Neuronal stem cell (in vitro differentiated cells): ENCODE measurements at regions not wholly inside any gene's neighbourhood (a gene's known extent, or its start where the extent isn't known, plus 50 kb on each side); places are given as distances from the start of the nearest gene placed in this dataset.

Experiments
- DNase-seq: peaks from one replicate; pipeline ENCODE4 v3.0.0-alpha.2; 2013; ENCODE audit warnings: low spot score
- H2AFZ ChIP-seq: one replicate; pipeline ENCODE4 v1.6.1; 2013; ENCODE audit warnings: mild to moderate bottlenecking, low read length, inconsistent platforms
- H2AK5ac ChIP-seq: 2 replicates; pipeline ENCODE4 v1.6.1; 2013; ENCODE audit warnings: low read depth, mild to moderate bottlenecking, inconsistent platforms, low read length, moderate library complexity, mixed read lengths
- H2BK120ac ChIP-seq: 2 replicates; pipeline ENCODE4 v1.6.1; 2013; ENCODE audit warnings: low read depth, mild to moderate bottlenecking, inconsistent platforms, low read length, moderate library complexity, mixed read lengths
- H2BK12ac ChIP-seq: one replicate; pipeline ENCODE4 v1.6.1; 2013; ENCODE audit warnings: low read length, inconsistent platforms
- H2BK15ac ChIP-seq: 2 replicates; pipeline ENCODE4 v1.6.1; 2013; ENCODE audit warnings: mild to moderate bottlenecking, low read length, inconsistent platforms, mixed read lengths
- H2BK5ac ChIP-seq: one replicate; pipeline ENCODE4 v1.6.1; 2013; ENCODE audit warnings: inconsistent platforms, mild to moderate bottlenecking, low read length, moderate library complexity
- H3K14ac ChIP-seq: one replicate; pipeline ENCODE4 v1.6.1; 2013; ENCODE audit warnings: low read length, inconsistent platforms
- H3K18ac ChIP-seq: 2 replicates; pipeline ENCODE4 v1.6.1; 2013; ENCODE audit warnings: low read length, inconsistent platforms
- H3K23ac ChIP-seq: 2 replicates; pipeline ENCODE4 v1.6.1; 2013; ENCODE audit warnings: low read depth, mild to moderate bottlenecking, mixed read lengths, low read length, inconsistent platforms; ENCODE audit not compliant: poor library complexity
- H3K27ac ChIP-seq: replicated peaks from 3 replicates; pipeline ENCODE4 v1.5.1; 2013; ENCODE audit warnings: low read length, inconsistent platforms
- H3K27me3 ChIP-seq, 3 experiments: 2 replicates each; pipeline ENCODE4 v1.6.1; 2013; ENCODE audit warnings: low read length in 3 of 3, mild to moderate bottlenecking in 2 of 3, inconsistent platforms in 1 of 3, low read depth in 1 of 3, mixed read lengths in 1 of 3, moderate library complexity in 1 of 3; ENCODE audit not compliant: control insufficient read depth in 3 of 3, insufficient read depth in 3 of 3
- H3K36me3 ChIP-seq, 2 donors: replicated peaks in 1 of 2; 2 replicates each; pipeline ENCODE4 v1.6.1; 2013; ENCODE audit warnings: low read length in 2 of 2; ENCODE audit not compliant: control insufficient read depth in 2 of 2, insufficient read depth in 2 of 2
- H3K4ac ChIP-seq: 2 replicates; pipeline ENCODE4 v1.6.1; 2013; ENCODE audit warnings: inconsistent platforms, mild to moderate bottlenecking, low read length, moderate library complexity
- H3K4me1 ChIP-seq, 2 donors: 1 replicate in 1 of 2; 2 replicates in 1 of 2; pipeline ENCODE4 v1.6.1; 2013; ENCODE audit warnings: low read length in 2 of 2, low read depth in 1 of 2; ENCODE audit not compliant: control insufficient read depth in 2 of 2, insufficient read depth in 1 of 2
- H3K4me2 ChIP-seq: one replicate; pipeline ENCODE4 v1.6.1; 2013; ENCODE audit warnings: mild to moderate bottlenecking, low read length, inconsistent platforms; ENCODE audit not compliant: insufficient read depth, poor library complexity, severe bottlenecking
- H3K4me3 ChIP-seq, 2 donors: 2 replicates each; pipeline ENCODE4 v1.5.1; 2013; ENCODE audit warnings: low read length in 2 of 2, mild to moderate bottlenecking in 2 of 2, inconsistent platforms in 1 of 2, moderate library complexity in 1 of 2
- H3K79me1 ChIP-seq: one replicate; pipeline ENCODE4 v1.6.1; 2013; ENCODE audit warnings: low read depth, mild to moderate bottlenecking, inconsistent platforms, low read length, moderate library complexity
- H3K9ac ChIP-seq: one replicate; pipeline ENCODE4 v1.6.1; 2013; ENCODE audit warnings: mild to moderate bottlenecking, low read depth, low read length, inconsistent platforms; ENCODE audit not compliant: poor library complexity
- H3K9me3 ChIP-seq, 2 donors: replicated peaks in 1 of 2; 2 replicates each; pipeline versions ENCODE3 to v1.6.1; 2013; ENCODE audit warnings: low read length in 2 of 2, mild to moderate bottlenecking in 2 of 2, inconsistent platforms in 1 of 2, low read depth in 1 of 2, mixed read lengths in 1 of 2, moderate library complexity in 1 of 2; ENCODE audit not compliant: control insufficient read depth in 2 of 2, insufficient read depth in 1 of 2
- H4K8ac ChIP-seq: one replicate; pipeline ENCODE4 v1.6.1; 2013; ENCODE audit warnings: low read depth, mild to moderate bottlenecking, inconsistent platforms, low read length, moderate library complexity
- H4K91ac ChIP-seq: one replicate; pipeline ENCODE4 v1.6.1; 2013; ENCODE audit warnings: low read length, low read depth, mild to moderate bottlenecking, inconsistent platforms; ENCODE audit not compliant: poor library complexity
- WGBS, 2 donors: extraction: QIAGEN DNeasy Blood & Tissue Kit; methylation state at CpG; one replicate each; pipeline ENCODE4 v1.1.7; 2013; ENCODE audit warnings: missing lambda C conversion rate in 2 of 2, mixed read lengths in 1 of 2; ENCODE audit not compliant: insufficient read length in 2 of 2, insufficient replicate concordance in 1 of 2; ENCODE audit errors: extremely low coverage in 2 of 2; 5-methylcytosine and 5-hydroxymethylcytosine counted together

DNA sequence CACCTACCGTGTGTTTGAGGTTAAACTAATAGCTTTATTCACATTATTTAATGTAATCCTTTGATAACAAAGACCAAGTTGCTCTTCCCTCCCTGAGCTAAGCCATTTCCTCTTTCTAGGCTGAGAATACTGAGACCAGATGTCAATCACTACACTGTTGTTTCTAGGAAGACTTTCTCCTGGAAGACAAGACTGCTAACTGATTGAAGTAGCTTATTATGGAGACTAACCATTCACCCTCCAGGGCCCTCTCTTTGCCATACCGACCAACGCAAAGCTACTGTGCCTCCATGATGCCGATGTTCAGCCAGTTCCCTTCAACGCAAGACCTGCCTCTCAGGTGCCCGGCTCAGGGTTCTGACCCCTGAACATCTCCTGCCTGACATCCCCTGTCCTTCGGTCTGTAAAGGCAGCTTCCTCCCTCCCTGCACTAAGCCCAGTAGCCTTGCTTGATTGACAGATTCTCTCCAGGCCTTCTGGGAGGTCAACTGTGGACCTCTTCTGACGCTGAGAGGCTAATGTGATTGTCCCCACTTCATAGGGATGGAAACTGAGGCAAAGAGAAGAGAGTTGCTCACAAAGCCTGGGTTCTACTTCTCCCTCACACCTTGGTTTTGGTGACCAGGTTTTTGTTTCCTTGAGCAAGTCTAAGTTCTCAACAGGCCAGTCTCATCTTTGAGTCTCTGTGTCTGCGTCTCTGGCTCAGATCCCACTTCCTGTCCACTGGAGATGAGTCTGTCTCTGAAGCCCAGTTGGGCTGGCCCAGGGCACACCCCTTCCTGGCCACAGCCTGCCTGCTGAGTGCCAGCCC, 259.7 kb upstream of the IRX2 start:
- H2BK15ac ChIP-seq, result no peak overlapping the region
- no peak for DNase-seq
- H3K14ac ChIP-seq, result no peak overlapping the region
- no peak overlapping the region for H3K23ac ChIP-seq
- H4K91ac ChIP-seq, result no peak overlapping the region
- H2AK5ac ChIP-seq, result no peak overlapping the region
- no peak overlapping the region for H3K4me2 ChIP-seq
- no peaks in the 10 kb centered on the region for H3K36me3 ChIP-seq
- no peak overlapping the region for H2BK120ac ChIP-seq
- H3K4me1 ChIP-seq, result no peaks in the 10 kb centered on the region
- H3K4ac ChIP-seq, result no peak overlapping the region
- no peaks in the 10 kb centered on the region for H3K79me1 ChIP-seq
- peak overlapping the region in 1 of 2 donors; percentile 15 for H3K4me3 ChIP-seq
- no peaks in the 10 kb centered on the region for H3K27me3 ChIP-seq
- WGBS, 2 donors, result no CpG with 5 or more reads among the region's 9 CpGs
- H3K9ac ChIP-seq, result no peak overlapping the region
- H2BK5ac ChIP-seq, result no peak overlapping the region
- H3K27ac ChIP-seq, result no peak overlapping the region
- no peak overlapping the region for H3K18ac ChIP-seq
- H2AFZ ChIP-seq, result no peak overlapping the region
- no peak overlapping the region for H4K8ac ChIP-seq
- no peak overlapping the region for H2BK12ac ChIP-seq
- H3K9me3 ChIP-seq, result peaks cover 0 to 2% of the 10 kb centered on the region in 2 donors

- H2AFZ ChIP-seq, result no peak overlapping the region
- H3K27me3 ChIP-seq, result no peaks in the 10 kb centered on the region
- H3K18ac ChIP-seq, result no peak overlapping the region
- H2BK5ac ChIP-seq, result no peak overlapping the region
- H2BK120ac ChIP-seq, result no peak overlapping the region
- H3K4me1 ChIP-seq, result no peaks in the 10 kb centered on the region
- no peak overlapping the region for H4K91ac ChIP-seq
- H3K36me3 ChIP-seq, result no peaks in the 10 kb centered on the region
- H3K27ac ChIP-seq, result no peak overlapping the region
- no peak overlapping the region for H3K23ac ChIP-seq
- H3K9me3 ChIP-seq, result peaks cover 0 to 2% of the 10 kb centered on the region in 2 donors
- H3K4me2 ChIP-seq, result no peak overlapping the region
- WGBS, 2 donors, result no CpG with 5 or more reads among the region's 9 CpGs
- no peak overlapping the region for H4K8ac ChIP-seq
- no peak overlapping the region for H2BK12ac ChIP-seq
- no peak overlapping the region for H2AK5ac ChIP-seq
- H3K4ac ChIP-seq, result no peak overlapping the region
- no peak overlapping the region for H3K4me3 ChIP-seq
- no peaks in the 10 kb centered on the region for H3K79me1 ChIP-seq
- no peak overlapping the region for H2BK15ac ChIP-seq
- no peak overlapping the region for H3K9ac ChIP-seq
- H3K14ac ChIP-seq, result no peak overlapping the region
- no peak for DNase-seq
Observed at GRCh38 chr5:3010301-3010952, 258.9 kb upstream of the IRX2 start.

DNA sequence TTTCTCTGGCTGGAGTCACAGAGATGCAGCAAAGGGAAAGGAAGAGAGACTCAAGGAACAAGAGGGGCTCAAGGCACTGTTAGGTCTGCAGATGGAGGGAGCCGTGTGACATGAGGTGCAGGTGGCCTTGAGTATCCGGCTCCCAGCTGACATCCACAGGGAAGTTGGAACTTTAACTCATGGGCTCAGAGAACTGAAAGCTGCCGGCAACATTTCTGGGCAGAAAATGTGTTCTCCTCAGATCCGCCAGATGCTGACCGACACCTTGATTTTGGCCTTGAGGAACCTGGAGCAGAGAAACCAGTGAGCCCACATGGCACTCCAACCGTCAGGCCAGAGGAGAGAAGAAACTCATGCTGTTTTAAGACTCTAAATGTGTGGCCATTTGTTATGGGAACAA, 258.1 kb upstream of the IRX2 start:
- H3K4me2 ChIP-seq, result no peak overlapping the region
- H3K18ac ChIP-seq, result no peak overlapping the region
- H2AFZ ChIP-seq, result no peak overlapping the region
- no peaks in the 10 kb centered on the region for H3K27me3 ChIP-seq
- no peak overlapping the region for H3K4me3 ChIP-seq
- no peaks in the 10 kb centered on the region for H3K79me1 ChIP-seq
- no peak overlapping the region for H3K9ac ChIP-seq
- no peak overlapping the region for H4K8ac ChIP-seq
- H3K9me3 ChIP-seq, result peaks cover 0 to 2% of the 10 kb centered on the region in 2 donors
- H4K91ac ChIP-seq, result no peak overlapping the region
- H3K36me3 ChIP-seq, result no peaks in the 10 kb centered on the region
- H3K14ac ChIP-seq, result no peak overlapping the region
- no peak overlapping the region for H2BK12ac ChIP-seq
- DNase-seq, result no peak
- no peak overlapping the region for H3K27ac ChIP-seq
- no peaks in the 10 kb centered on the region for H3K4me1 ChIP-seq
- no peak overlapping the region for H2AK5ac ChIP-seq
- H2BK5ac ChIP-seq, result no peak overlapping the region
- H3K23ac ChIP-seq, result no peak overlapping the region
- no peak overlapping the region for H3K4ac ChIP-seq
- H2BK15ac ChIP-seq, result no peak overlapping the region
- H2BK120ac ChIP-seq, result no peak overlapping the region
- no CpG with 5 or more reads among the region's 6 CpGs for WGBS, 2 donors

DNA sequence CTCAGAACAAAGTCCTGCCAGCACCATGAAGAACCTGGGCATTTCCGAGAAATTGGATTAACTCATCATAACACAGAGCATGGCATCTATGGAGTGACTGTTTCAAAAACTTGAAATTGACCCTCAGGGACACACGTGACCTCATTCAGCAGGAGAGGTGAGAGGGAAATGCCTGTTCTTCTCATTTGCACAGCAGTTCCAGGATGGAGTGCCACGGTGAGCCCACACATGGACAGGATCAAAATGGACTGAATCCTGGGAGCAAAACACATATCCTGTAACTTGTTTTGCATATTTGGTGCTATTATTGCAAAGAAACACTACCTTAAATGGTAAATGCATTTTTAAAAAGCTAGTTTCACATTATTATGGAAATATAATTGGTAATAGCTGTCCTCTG, 256.1 kb upstream of the IRX2 start:
- no CpG with 5 or more reads among the region's 3 CpGs for WGBS, 2 donors
- H3K9ac ChIP-seq, result no peak overlapping the region
- H4K8ac ChIP-seq, result no peak overlapping the region
- H4K91ac ChIP-seq, result no peak overlapping the region
- H3K4ac ChIP-seq, result no peak overlapping the region
- no peak overlapping the region for H3K27ac ChIP-seq
- H2BK12ac ChIP-seq, result no peak overlapping the region
- H3K79me1 ChIP-seq, result no peaks in the 10 kb centered on the region
- no peak overlapping the region for H2BK5ac ChIP-seq
- H3K14ac ChIP-seq, result no peak overlapping the region
- H2BK15ac ChIP-seq, result no peak overlapping the region
- H3K4me1 ChIP-seq, result no peaks in the 10 kb centered on the region
- H3K4me3 ChIP-seq, result no peak overlapping the region
- no peaks in the 10 kb centered on the region for H3K36me3 ChIP-seq
- H2AFZ ChIP-seq, result no peak overlapping the region
- H2BK120ac ChIP-seq, result no peak overlapping the region
- H3K23ac ChIP-seq, result no peak overlapping the region
- no peak overlapping the region for H3K4me2 ChIP-seq
- DNase-seq, result no peak
- no peaks in the 10 kb centered on the region for H3K9me3 ChIP-seq
- no peaks in the 10 kb centered on the region for H3K27me3 ChIP-seq
- no peak overlapping the region for H3K18ac ChIP-seq
- H2AK5ac ChIP-seq, result no peak overlapping the region
